GM23338 (cell line): ENCODE measurements at regions not wholly inside any gene's neighbourhood (a gene's known extent, or its start where the extent isn't known, plus 50 kb on each side); places are given as distances from the start of the nearest gene placed in this dataset.

Source experiments
- ATAC-seq: fragments of 200-7000 bp; cut with Tn5 transposase; 3 replicates; pipeline ENCODE4 v1.9.1; 2020
- DNase-seq: peaks from one replicate; pipeline ENCODE4 v3.0.0-alpha.2; 2015; ENCODE audit warnings: low spot score
- H2AFZ ChIP-seq: fragments of 200-600 bp; sonication (generic); 2 replicates; pipeline ENCODE4 v1.8.0; 2016; ENCODE audit warnings: antibody characterized with exemption, mild to moderate bottlenecking, moderate library complexity
- H3F3A ChIP-seq: fragments of 200-600 bp; sonication (generic); replicated peaks from 2 replicates; pipeline ENCODE4 v1.8.0; 2017; ENCODE audit warnings: antibody characterized with exemption, mixed run types, low read depth
- H3K27ac ChIP-seq: fragments of 200-600 bp; sonication (generic); 2 replicates; pipeline ENCODE4 v1.6.1; 2016; ENCODE audit warnings: low read depth
- H3K27me3 ChIP-seq: fragments of 200-600 bp; sonication (generic); 2 replicates; pipeline ENCODE4 v1.8.0; 2016; ENCODE audit warnings: mild to moderate bottlenecking, mixed run types, moderate library complexity; ENCODE audit not compliant: insufficient read depth
- H3K36me3 ChIP-seq: fragments of 200-600 bp; sonication (generic); 2 replicates; pipeline ENCODE4 v1.8.0; 2016; ENCODE audit warnings: mild to moderate bottlenecking; ENCODE audit not compliant: insufficient read depth
- H3K4me1 ChIP-seq: fragments of 200-600 bp; sonication (generic); 2 replicates; pipeline ENCODE4 v1.8.0; 2016; ENCODE audit warnings: mild to moderate bottlenecking, moderate library complexity; ENCODE audit not compliant: insufficient read depth
- H3K4me2 ChIP-seq: fragments of 200-600 bp; sonication (generic); 2 replicates; pipeline ENCODE4 v1.7.1; 2017; ENCODE audit warnings: mixed run types
- H3K4me3 ChIP-seq: fragments of 200-600 bp; sonication (generic); 2 replicates; pipeline ENCODE4 v1.6.1; 2016; ENCODE audit warnings: mixed run types
- H3K79me2 ChIP-seq: fragments of 200-600 bp; sonication (generic); replicated peaks from 2 replicates; pipeline ENCODE4 v1.8.0; 2017; ENCODE audit warnings: mild to moderate bottlenecking; ENCODE audit not compliant: insufficient read depth
- H3K9me2 ChIP-seq: fragments of 200-600 bp; sonication (generic); 2 replicates; pipeline ENCODE4 v1.8.0; 2017; ENCODE audit not compliant: insufficient read depth
- H4K20me1 ChIP-seq: fragments of 200-600 bp; sonication (generic); replicated peaks from 2 replicates; pipeline ENCODE4 v1.8.0; 2017; ENCODE audit warnings: mild to moderate bottlenecking; ENCODE audit not compliant: insufficient read depth
- H3K27ac Mint-ChIP-seq: 2 replicates; pipeline ENCODE4 v1.8.0; 2020; ENCODE audit warnings: inconsistent platforms, mild to moderate bottlenecking, moderate library complexity, mixed read lengths
- H3K27me3 Mint-ChIP-seq: 3 replicates; pipeline ENCODE4 v1.8.0; 2022; ENCODE audit warnings: low read depth, mild to moderate bottlenecking, moderate library complexity, mixed read lengths, inconsistent platforms; ENCODE audit not compliant: insufficient read depth, poor library complexity
- H3K36me3 Mint-ChIP-seq: 3 replicates; pipeline ENCODE4 v1.8.0; 2021; ENCODE audit warnings: low read depth, mild to moderate bottlenecking, inconsistent platforms, moderate library complexity, mixed read lengths
- H3K4me1 Mint-ChIP-seq: 3 replicates; pipeline ENCODE4 v1.8.0; 2020; ENCODE audit warnings: mild to moderate bottlenecking, inconsistent platforms, mixed read lengths
- H3K4me3 Mint-ChIP-seq: 3 replicates; pipeline ENCODE4 v1.8.0; 2021; ENCODE audit warnings: moderate library complexity, mild to moderate bottlenecking, inconsistent platforms, mixed read lengths
- H3K9me3 Mint-ChIP-seq: 3 replicates; pipeline ENCODE4 v1.8.0; 2020; ENCODE audit warnings: moderate library complexity, mild to moderate bottlenecking, inconsistent platforms, mixed read lengths
- CREB1 ChIP-seq: fragments of 250-450 bp; sonication (Bioruptor Pico); IDR thresholded peaks from 2 replicates; pipeline ENCODE4 v1.5.0; 2020; ENCODE audit warnings: low read depth, mild to moderate bottlenecking, moderate library complexity
- CTCF ChIP-seq, 2 experiments: fragments of 200-600 bp in 1 of 2; sonication (generic) in 1 of 2; conservative IDR thresholded peaks; 2 replicates each; pipeline versions ENCODE4 v1.5.1 to v1.6.1; 2016 to 2017; ENCODE audit warnings: antibody characterized with exemption in 2 of 2, low read depth in 2 of 2, mild to moderate bottlenecking in 2 of 2, moderate library complexity in 1 of 2
- EZH2 ChIP-seq: fragments of 200-600 bp; sonication (generic); IDR thresholded peaks from one replicate; pipeline ENCODE4 v1.8.0; 2017; ENCODE audit warnings: antibody characterized with exemption, mild to moderate bottlenecking, low read depth; ENCODE audit not compliant: unreplicated experiment
- EZH2phosphoT487 ChIP-seq: fragments of 200-600 bp; sonication (generic); IDR thresholded peaks from one replicate; pipeline ENCODE4 v1.8.1; 2018; ENCODE audit warnings: antibody characterized with exemption; ENCODE audit not compliant: unreplicated experiment
- JUNB ChIP-seq: IDR thresholded peaks from one replicate; pipeline ENCODE4 v1.6.1; 2016; ENCODE audit warnings: antibody characterized with exemption; ENCODE audit not compliant: unreplicated experiment
- POLR2AphosphoS5 ChIP-seq: IDR thresholded peaks from 2 replicates; pipeline ENCODE4 v1.6.1; 2016; ENCODE audit warnings: antibody characterized with exemption, low read depth
- STAT1 ChIP-seq: IDR thresholded peaks from one replicate; pipeline ENCODE4 v1.6.1; 2016; ENCODE audit warnings: antibody characterized with exemption; ENCODE audit not compliant: unreplicated experiment
- ZNF114 ChIP-seq: fragments of 250-450 bp; sonication (Bioruptor Pico); IDR thresholded peaks from 2 replicates; pipeline ENCODE4 v1.5.0; 2020; ENCODE audit warnings: mild to moderate bottlenecking, moderate library complexity
- ZNF331 ChIP-seq: fragments of 250-450 bp; sonication (Bioruptor Pico); IDR thresholded peaks from 2 replicates; pipeline ENCODE4 v1.5.0; 2020; ENCODE audit warnings: low read depth, mild to moderate bottlenecking, moderate library complexity
- TF ChIP-seq, protein P1 (sequence below): IDR thresholded peaks from 2 replicates; pipeline ENCODE4 v1.6.1; 2016; ENCODE audit warnings: antibody characterized with exemption
- TF ChIP-seq, protein P2 (sequence below): fragments of 250-450 bp; sonication (Bioruptor Pico); IDR thresholded peaks from 2 replicates; pipeline ENCODE4 v1.5.0; 2020; ENCODE audit warnings: mild to moderate bottlenecking, moderate library complexity

GRCh38 chr15:39320886-39321285 lies 260.0 kb upstream of the THBS1 start (continued):
- TF ChIP-seq, protein P1, sequence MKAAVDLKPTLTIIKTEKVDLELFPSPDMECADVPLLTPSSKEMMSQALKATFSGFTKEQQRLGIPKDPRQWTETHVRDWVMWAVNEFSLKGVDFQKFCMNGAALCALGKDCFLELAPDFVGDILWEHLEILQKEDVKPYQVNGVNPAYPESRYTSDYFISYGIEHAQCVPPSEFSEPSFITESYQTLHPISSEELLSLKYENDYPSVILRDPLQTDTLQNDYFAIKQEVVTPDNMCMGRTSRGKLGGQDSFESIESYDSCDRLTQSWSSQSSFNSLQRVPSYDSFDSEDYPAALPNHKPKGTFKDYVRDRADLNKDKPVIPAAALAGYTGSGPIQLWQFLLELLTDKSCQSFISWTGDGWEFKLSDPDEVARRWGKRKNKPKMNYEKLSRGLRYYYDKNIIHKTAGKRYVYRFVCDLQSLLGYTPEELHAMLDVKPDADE = no peak
- TF ChIP-seq STAT1 (no peak), ZNF331 (CRISPR knock-in tag) (no peak), POLR2AphosphoS5 (no peak), JUNB (no peak)

DNA sequence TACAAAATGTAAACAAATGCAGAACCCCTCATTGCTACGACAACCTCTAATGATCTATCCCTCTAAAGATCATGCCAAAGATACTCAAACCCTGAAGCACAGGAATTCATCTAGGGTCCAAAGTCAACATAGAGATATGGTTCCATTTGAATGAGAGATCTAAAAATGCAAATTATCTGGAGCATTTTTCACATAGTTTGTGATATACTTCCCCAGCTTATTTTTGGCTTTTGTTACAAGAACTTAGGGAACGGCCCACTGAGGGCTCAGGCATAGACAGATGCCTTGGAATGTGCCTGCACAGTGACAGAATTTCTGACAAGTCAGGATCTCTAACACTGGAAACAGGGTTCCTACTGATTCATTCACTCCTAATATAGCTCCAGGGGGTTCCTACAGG lies 258.9 kb upstream of the THBS1 start:
- Histone ChIP-seq H3K36me3 (no peaks in the 10 kb centered on the region), H3K4me3 (no peak overlapping the region)
- ATAC-seq = no peak
- TF ChIP-seq ZNF331 (CRISPR knock-in tag) (no peak), CREB1 (CRISPR knock-in tag) (no peak), STAT1 (no peak), CTCF (conservative IDR thresholded peaks at IDR 0.05; ENCODE audit: low read depth in 2 of 2) (no peak), JUNB (no peak), EZH2 (no peak), ZNF114 (CRISPR knock-in tag) (no peak), POLR2AphosphoS5 (no peak), EZH2phosphoT487 (no peak)
- TF ChIP-seq, protein P2, sequence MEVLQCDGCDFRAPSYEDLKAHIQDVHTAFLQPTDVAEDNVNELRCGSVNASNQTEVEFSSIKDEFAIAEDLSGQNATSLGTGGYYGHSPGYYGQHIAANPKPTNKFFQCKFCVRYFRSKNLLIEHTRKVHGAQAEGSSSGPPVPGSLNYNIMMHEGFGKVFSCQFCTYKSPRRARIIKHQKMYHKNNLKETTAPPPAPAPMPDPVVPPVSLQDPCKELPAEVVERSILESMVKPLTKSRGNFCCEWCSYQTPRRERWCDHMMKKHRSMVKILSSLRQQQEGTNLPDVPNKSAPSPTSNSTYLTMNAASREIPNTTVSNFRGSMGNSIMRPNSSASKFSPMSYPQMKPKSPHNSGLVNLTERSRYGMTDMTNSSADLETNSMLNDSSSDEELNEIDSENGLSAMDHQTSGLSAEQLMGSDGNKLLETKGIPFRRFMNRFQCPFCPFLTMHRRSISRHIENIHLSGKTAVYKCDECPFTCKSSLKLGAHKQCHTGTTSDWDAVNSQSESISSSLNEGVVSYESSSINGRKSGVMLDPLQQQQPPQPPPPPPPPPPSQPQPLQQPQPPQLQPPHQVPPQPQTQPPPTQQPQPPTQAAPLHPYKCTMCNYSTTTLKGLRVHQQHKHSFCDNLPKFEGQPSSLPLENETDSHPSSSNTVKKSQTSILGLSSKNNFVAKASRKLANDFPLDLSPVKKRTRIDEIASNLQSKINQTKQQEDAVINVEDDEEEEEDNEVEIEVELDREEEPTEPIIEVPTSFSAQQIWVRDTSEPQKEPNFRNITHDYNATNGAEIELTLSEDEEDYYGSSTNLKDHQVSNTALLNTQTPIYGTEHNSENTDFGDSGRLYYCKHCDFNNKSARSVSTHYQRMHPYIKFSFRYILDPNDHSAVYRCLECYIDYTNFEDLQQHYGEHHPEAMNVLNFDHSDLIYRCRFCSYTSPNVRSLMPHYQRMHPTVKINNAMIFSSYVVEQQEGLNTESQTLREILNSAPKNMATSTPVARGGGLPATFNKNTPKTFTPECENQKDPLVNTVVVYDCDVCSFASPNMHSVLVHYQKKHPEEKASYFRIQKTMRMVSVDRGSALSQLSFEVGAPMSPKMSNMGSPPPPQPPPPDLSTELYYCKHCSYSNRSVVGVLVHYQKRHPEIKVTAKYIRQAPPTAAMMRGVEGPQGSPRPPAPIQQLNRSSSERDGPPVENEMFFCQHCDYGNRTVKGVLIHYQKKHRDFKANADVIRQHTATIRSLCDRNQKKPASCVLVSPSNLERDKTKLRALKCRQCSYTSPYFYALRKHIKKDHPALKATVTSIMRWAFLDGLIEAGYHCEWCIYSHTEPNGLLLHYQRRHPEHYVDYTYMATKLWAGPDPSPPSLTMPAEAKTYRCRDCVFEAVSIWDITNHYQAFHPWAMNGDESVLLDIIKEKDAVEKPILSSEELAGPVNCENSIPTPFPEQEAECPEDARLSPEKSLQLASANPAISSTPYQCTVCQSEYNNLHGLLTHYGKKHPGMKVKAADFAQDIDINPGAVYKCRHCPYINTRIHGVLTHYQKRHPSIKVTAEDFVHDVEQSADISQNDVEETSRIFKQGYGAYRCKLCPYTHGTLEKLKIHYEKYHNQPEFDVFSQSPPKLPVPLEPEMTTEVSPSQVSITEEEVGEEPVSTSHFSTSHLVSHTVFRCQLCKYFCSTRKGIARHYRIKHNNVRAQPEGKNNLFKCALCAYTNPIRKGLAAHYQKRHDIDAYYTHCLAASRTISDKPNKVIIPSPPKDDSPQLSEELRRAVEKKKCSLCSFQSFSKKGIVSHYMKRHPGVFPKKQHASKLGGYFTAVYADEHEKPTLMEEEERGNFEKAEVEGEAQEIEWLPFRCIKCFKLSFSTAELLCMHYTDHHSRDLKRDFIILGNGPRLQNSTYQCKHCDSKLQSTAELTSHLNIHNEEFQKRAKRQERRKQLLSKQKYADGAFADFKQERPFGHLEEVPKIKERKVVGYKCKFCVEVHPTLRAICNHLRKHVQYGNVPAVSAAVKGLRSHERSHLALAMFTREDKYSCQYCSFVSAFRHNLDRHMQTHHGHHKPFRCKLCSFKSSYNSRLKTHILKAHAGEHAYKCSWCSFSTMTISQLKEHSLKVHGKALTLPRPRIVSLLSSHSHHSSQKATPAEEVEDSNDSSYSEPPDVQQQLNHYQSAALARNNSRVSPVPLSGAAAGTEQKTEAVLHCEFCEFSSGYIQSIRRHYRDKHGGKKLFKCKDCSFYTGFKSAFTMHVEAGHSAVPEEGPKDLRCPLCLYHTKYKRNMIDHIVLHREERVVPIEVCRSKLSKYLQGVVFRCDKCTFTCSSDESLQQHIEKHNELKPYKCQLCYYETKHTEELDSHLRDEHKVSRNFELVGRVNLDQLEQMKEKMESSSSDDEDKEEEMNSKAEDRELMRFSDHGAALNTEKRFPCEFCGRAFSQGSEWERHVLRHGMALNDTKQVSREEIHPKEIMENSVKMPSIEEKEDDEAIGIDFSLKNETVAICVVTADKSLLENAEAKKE (CRISPR knock-in tag) = no peak
- TF ChIP-seq, protein P1 = no peak

More for the DNA sequence above, 258.9 kb upstream of the THBS1 start:
- Mint-ChIP-seq H3K4me1 (no peaks in the 10 kb centered on the region), H3K27ac (no peak overlapping the region), H3K27me3 (no peaks in the 10 kb centered on the region), H3K36me3 (peaks cover 11% of the 10 kb centered on the region; the same call in 2 of the 3 replicates), H3K9me3 (peaks cover 17% of the 10 kb centered on the region; the same call in 2 of the 3 replicates), H3K4me3 (no peak overlapping the region)
- Histone ChIP-seq H2AFZ (no peak overlapping the region), H3K9me2 (no peaks in the 10 kb centered on the region), H3K4me2 (no peak overlapping the region), H3K79me2 (no peaks in the 10 kb centered on the region), H3K27me3 (no peaks in the 10 kb centered on the region), H3F3A (no peaks in the 10 kb centered on the region), H3K4me1 (no peaks in the 10 kb centered on the region), H3K27ac (no peak overlapping the region), H4K20me1 (no peaks in the 10 kb centered on the region)
- no peak for DNase-seq
